HS-5 (cell line): ENCODE measurements at regions not wholly inside any gene's neighbourhood (a gene's known extent, or its start where the extent isn't known, plus 50 kb on each side); places are given as distances from the start of the nearest gene placed in this dataset.
"Not testable (repeated sequence)": the region's sequence is repeated elsewhere in the genome, so short reads cannot be mapped to it uniquely, and the experiment has no call there.

ENCODE experiments used
- DNase-seq: peaks from one replicate; pipeline ENCODE4 v3.0.0-alpha.2; 2012; ENCODE audit warnings: low read depth

DNA sequence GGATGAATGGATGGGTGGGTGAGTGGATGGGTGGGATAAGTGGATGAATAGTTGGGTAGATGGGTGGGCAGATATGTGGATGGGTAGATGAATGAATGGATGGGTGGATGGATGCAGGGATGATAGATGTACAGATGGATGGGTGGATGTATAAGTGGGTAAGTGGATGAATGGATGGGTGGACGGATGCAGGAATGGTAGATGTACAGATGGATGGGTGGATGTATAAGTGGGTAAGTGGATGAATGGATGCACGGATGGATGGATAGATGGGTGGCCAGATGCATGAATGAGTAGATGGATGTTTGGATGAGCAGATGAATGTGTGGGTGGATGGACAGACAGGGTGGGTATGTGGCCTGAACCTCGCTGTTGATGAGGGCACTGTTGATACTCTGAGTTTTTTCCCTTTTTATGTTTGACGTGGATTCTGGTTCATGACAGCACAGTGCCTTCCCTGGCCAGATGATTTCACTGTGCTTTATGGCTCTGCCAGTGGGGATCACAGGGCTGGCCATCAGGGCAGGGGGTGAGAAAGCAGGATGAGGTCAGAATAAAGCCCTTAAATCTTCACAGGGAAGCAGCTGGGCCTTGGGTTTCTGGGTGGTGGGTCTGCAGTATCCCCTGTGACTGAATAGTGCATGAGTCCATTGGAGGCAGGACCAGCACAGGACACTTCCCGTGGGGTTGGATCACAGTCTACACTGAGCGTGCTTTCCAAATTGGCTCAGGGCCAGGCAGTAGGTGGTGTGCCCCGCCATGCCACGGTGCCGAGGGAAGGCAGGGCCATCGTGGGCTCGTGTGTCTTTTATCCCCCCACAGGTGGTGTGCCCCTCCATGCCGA, 213.2 kb downstream of the BANP start:
- DNase-seq: not testable (repeated sequence)

DNA sequence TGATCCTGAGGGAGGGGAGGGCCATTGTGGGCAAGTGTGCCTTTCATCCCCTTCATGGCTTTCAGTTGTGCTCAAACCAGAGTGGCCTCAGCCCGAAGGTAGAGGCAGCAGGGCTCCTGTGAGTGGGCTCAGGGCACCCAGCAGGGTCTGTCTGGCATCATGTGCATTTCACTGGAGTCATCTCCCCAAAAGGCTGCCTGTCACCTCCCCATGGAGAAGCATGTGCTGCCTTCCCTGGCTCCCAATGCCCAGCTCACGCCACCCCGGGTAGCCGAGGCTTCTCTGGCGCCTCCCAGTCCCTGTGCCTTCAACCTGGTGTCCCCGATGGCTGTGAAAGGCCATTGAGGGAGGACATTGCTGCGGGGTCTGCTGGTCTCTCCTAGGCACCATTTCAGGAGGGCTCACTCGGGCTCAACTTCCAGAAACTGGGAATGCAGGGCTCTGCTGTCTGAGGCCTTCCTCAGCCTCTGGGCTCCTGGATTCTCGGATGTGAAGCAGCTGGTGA, 213.9 kb downstream of the BANP start:
- not testable (repeated sequence) for DNase-seq

DNA sequence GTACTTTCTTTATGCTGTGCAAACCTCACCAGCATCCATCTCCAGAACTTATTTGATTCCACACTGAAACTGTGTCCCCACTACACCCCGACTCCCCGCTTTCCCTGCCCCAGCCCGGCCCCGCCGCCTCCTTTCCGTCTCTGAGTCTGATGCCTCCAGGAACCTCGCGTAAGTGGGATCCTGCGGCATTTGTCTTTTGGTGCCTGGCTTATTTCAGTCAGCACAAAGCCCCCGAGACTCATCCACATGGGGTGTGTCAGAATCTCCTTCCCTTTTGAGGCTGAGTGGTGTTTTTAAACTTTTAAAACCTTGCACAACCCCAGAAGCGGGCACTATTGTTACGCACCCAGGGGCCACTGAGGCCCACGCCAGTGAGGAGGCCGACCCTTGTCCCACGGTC, 214.4 kb downstream of the BANP start:
- not testable (repeated sequence) for DNase-seq

DNA sequence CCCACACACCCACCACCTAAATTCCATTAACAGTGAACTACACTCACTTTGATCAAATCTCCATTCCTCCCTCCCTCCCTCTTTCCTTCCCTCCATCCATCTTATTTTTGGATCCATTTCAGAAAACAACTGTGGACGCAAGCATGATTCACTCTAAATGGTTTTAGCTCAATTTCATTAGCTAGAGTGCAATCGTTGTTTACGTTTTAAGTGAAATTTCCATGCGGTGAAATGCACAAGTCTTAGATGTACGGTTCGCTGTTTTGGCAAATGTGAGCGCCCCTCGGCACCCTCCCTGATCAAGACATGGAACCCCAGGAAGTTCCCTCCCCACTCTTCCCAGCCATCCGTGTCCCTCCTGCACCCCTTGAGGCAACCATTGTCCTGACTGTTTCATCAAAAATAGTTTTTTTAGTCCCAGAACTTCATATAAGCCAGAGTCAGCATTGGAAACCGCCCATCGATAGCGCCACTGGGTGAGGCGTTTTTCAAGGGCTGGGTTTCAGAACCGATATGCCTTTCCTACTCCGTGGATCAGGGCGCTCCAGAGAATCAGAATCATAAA, 215.1 kb downstream of the BANP start:
- not testable (repeated sequence) for DNase-seq

DNA sequence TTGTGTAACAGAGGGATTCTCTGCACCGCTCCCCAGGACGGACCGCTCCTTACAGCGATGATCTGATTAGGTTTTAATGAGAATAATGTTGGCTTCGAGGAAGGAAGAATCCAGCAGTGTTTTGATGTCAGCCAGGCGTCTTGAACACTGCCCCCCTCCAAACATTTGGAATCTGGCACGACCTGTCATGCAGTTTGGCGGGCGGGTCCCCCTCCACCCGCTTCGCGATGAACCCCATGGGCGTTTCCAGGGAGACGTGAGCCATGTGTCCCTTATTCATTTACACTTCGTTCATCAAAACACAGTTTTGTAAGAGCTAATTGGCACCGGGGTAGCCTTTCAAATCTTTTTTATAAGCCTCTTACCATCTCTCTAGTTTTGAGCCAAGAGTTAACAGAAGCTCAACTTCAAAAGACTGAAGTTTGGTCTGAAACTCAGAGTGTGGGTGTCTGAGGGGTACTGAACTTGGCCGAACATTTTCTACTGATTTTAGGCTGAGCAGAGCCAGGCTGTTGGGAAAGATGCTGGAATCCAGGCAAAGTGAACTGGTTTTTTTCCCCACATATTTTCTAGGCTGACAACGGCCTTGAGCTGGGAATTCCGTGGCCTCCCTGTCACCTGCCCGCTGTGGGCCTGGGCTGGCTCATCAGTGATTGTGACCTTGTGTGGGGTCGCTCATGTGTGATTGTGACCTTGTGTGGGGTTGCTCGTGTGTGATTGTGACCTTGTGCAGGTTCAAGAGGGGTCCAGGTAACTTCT, 214.8 kb upstream of the ZNF469 start:
- not testable (repeated sequence) for DNase-seq

DNA sequence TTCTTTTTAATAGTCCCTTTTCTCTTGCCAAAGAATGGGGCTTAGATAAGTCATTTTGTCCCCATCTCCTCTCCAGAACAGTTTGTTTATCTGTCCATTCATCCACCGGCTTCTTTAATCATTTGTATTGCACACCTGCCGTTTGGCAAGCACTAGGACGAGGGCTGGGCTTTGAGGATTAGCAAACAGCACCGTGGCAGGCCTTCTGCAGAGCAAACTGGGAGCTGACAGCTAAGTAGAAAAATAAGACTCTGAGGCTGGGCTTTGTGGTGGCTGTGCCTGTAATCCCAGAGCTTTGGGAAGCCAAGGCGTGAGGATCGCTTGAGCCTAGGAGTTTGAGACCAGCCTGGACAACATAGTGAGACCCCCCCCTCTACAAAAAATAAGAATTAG, 214.2 kb upstream of the ZNF469 start:
- DNase-seq: not testable (repeated sequence)

DNA sequence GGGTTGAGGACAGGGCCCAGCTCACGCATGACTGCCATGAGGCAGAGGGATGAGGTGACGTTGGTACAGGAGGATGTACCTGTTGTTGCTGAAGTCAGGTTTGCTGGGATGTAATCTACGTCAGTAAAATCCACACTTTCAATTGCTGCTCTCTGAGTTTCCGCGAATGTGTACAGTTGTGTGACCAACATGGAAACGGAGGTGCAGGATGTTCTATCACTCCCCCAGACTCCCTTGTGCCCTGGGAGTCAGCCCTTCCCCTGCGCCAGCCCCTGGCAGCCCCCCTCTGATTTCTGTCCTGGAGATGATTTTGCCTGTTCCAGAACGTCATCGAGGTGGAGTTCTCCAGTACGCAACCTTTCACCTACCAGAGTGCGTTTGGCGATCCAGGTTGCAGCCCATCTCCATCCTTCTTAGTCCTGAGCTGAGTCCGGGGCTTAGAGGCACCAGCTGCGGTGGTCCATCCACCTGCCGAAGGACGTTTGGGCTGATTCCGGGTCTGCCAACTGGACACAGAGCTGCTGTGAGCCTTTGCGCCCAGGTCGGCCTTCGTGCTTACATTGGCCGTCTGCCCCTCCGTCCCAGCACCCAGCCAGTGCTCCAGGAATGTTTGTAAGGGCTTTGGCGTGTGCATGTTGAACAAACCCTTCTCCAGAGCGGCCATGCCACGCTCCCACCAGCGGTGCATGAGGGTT, 213.5 kb upstream of the ZNF469 start:
- DNase-seq: not testable (repeated sequence)

DNA sequence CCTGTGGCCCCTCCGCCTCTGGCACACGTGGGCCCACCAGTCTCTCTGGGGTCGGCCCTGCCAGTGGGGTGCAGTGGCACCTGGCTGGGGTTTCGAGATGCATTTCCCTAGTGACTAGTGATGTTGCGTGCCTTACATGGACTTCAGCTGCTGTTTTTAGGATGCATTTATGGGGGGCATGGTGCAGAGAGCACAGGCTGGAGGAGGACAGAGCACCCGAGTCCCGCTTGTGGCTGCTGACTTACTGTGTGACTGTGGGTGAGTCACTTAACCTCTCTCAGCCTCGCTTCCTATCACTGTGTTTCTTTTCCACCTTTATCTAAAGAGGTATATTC, 213.0 kb upstream of the ZNF469 start:
- DNase-seq: not testable (repeated sequence)

DNA sequence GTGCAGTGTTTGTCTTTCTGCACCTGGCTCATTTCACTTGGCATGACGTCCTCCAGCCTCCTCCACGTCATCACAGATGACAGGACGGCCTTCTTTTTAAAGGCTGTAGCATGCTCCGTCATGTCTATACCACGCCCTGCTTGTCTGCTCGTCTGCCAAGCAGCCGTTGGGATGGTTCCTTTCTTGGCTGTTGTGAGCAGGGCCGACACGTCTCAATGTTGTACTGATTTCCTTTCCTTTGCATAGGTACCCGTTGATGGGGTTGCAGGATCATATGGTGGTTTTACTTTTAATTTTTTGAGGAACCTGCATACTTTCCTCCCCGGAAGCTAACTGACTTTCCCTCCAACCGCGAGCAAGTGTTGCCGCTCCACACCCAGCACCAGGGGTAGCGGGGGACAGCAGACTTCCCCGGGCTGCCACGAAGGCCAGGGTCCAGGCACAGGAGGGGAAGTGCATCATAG, 212.2 kb upstream of the ZNF469 start:
- DNase-seq: no peak

DNA sequence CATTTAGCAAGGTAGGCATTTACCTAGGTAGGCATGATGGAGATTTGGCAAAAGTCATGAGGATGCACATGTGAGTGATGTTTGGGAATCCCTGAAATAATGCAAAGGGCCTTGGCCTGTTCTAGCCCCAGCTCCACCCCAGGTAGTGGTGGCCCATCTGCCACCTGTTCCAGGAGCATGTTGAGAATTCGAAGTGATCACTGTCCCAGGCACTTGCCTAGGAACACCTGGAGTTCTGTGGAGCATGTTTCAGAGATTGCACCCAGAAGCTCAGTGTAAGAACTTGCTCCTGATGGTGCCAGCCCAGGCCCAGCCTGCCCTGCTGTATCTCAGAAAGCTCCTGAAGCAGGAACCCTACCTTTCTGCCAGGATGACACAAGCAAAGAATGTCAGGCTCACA, 211.6 kb upstream of the ZNF469 start:
- not testable (repeated sequence) for DNase-seq

DNA sequence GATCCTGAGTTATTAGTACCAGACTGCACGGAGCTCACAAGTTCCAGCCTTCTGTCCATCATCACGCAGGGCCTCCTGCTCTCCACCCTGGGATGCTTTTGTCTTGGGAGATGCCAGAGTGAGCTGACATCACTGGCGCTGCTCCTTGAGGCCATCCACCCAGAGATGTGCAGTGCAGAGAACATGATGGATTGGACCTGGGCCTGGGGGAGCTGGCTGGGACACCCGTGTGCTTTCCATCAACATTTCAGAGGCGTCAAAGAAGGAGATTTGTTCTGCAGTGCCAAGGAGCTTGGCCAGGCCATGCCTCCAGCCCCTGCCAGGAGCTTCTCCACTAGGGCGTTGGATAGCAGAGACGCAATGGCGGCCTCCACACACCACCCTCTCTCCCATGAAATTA, 206.6 kb upstream of the ZNF469 start:
- DNase-seq: not testable (repeated sequence)

DNA sequence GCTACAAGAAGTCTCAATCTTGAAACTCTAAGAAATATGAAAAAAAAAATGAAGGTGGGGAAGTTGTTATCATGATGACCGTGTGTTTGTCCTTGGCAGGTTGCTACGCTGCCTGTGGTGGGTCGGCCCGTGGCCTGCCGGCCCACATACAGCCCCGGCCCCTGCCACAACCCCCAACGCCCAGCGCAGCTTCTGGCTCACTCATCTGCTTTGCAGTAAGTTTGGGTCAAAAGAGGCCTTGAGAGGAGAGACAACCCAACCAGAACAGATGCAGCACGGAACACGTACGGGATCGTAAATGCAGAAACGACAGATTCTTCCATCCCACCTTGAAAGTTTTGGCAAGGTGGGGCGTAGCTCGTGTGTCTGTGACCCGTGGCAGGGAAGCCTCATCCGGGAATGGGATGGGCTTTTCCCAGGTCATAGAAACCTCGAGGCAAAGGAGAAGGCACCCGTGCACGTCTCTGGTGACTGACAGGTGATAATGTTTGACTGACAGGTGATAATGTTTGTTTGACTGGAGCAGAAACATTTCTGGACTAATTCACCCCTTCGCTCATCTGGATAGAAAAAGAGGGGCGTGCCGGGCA, 206.1 kb upstream of the ZNF469 start:
- DNase-seq: not testable (repeated sequence)

DNA sequence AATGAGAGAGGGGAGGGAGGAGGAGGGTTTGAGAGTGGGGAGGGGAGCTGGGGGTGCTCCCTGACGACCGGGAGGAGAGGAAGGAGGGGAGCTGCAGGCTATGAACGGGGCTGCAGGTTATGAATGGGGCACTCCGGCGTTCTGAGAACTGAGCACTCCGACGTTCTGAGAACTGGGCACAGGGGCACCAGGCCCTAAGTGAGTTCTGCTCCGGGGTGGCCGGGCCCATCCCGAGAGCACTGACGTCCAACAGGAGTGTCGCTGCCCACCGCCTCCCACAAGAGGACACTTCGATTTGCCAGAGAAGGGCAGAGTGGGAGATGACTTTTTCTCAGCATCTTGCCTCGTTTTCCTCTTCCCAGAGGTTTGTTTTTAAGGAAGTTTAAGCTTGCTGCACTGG, 204.5 kb upstream of the ZNF469 start:
- not testable (repeated sequence) for DNase-seq

DNA sequence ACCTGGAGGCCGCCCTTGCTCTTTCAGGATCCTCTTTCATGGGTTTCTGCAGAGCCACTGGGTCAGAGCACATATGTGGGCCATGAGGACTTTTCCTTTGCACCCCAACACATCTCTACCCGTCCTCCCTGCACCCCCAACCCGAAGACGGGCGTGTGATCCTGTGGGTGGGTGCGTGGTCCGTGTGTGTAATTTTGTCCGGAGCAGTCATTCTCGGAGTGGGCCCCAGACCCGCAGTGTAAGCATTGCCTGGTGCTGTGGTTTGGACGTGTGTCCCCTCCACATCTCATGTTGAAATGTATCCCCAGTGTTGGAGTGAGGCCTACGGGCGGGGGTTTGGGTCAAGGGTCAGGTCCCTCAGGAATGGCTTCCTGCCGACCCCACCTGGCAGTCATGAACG, 203.9 kb upstream of the ZNF469 start:
- DNase-seq: not testable (repeated sequence)

DNA sequence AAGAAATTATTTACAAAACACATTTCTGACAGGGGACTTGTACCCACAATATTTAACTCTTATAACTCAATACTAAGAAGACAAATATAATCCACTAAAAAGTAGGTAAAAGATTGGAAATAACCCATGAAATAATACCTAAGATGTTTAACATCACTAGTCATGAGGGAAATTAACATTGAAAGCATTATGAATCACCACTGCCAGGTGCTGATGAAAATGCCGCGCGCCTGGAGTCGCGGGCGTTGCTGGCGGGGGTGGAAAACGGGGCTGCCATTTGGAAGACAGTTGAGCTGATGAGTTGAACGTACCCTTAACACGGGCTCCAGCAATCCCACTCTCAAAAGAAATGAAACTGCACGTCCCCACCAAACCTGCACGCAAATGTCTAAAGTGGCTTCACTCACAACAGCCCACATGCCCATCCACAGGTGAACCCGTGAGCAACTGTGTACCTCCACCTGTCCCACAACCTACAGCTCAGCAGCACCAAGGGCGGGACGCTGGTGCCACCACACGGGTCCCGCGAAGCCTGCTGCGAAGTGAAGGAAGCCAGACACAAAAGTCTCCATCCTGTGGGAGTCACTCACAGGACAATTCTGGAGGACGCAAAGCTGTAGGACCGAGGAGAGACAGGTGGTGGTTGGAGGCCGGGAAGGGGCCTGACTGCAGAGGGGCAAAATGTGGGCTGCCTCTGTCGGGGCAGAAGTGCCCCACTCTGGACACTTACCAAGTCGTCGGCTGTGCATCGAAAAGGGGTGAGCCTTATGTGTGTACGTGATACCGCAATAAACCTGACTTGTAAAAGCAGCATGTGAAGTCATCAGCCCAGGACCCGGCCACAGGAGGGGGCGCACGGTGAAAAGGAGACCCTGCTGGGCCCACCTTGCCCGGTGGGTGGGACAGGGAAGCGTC, 199.5 kb upstream of the ZNF469 start:
- DNase-seq: not testable (repeated sequence)

DNA sequence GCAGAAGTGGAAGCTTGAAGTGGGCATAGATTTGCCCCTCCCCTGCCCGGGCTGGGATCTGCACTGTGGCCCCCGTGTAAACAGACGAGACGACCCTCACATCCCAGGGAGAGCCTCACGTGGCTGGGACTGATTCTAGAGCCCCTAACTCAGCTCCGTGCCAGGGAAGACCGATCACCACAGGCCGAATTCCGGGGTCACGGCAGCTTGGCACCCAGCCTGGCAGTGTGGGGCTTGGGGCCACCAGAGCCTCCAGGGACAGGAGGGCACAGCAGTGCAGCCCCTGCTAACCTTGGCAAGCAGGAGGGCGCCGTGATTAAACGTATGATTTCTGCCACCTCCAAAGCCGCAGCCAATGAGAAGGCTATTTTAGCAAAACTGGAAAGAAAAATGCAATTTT, 198.7 kb upstream of the ZNF469 start:
- not testable (repeated sequence) for DNase-seq

DNA sequence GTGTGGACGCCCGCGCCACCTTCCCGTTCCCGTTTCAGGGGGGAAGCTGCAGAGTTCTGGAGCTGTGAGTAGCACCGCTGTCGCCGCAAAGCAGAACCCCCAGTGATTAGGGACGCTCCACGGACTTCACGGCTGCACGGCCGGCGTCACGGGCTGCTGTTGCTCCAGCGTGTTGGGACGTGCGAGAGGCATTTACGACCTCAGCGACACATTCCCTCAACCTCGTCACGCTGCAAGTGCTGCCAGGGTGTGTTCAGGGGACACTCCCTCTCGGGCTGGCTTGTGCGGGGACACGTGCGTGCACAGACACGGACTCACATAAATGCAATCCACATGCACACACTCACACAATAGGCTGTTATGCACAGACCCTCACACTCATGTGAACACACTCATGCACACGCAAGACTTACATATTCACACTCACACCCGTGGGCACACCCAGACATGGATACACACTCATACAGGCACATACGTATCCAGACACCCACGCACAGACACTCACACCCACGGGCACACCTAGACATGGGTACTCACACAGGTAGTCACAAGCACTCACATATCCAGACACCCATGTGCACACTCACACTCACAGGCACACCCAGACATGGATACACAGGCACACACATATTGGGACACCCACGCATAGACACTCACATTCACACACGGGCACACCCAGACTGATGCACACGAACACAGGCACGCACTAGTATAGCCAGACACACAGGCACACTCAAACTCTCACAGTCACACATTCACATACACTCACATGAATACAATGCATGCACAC, 198.0 kb upstream of the ZNF469 start:
- DNase-seq: not testable (repeated sequence)

DNA sequence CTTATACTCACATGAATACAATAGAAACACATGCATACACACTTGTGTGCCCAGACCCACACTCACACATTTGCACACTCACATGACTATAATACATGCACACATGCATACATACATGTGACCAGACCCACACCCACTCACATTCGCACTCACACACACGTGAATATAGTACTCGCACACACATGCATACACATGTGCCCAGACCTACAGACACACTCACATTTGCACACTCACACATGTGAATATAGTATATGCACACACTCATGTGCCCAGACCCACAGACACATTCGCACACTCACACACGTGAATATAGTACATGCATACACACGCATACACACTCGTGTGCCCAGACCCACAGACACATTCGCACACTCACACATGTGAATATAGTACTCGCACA, 197.4 kb upstream of the ZNF469 start:
- not testable (repeated sequence) for DNase-seq

DNA sequence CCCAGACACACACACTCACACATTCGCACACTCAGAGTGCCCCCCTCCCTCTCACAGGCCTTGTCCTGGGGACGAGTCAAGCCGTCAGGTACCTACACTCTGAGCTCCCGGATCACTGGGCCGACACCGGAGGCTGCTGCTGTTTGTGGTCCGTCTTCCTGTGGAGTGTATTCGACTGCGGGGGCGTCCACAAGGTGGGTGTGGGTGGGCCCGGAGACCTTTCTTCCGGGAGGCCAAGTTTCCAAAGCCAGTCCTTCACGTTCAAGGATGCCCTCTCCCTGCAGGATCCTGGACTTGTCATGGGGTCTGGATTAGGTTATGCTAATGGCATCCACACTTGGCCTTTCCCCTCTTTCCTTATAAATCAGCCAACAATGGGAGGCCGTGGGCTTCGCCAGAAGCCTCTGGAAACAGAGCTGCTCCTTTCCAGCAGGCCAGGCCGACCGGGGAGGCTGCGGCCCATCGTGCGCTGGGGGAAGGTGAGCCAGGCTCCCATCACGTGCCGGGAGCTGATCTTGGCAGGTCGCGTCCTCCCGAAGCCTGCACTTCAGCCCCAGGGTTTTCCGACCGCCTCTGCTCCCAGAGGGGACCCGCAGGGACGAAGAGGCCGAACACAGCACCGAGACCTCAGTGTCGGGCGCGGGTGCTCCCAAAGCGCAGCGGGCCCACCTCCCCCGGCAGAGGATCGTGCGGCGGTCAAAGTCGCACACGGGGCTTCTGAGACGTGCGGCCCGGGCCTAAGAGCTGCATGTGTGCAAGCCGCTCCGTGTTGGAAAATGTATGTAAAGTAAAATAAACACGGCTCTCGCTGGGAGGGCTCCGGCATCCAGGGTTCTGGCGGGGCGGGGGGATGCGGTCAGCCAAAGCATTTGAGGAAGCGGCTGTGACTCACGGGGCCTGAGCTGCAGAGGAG, 196.5 kb upstream of the ZNF469 start:
- DNase-seq: not testable (repeated sequence)
